ENCODE measurements at regions not wholly inside any gene's neighbourhood (a gene's known extent, or its start where the extent isn't known, plus 50 kb on each side); places are given as distances from the start of the nearest gene placed in this dataset.
"Not testable (repeated sequence)": the region's sequence is repeated elsewhere in the genome, so short reads cannot be mapped to it uniquely, and the experiment has no call there.

- Histone ChIP-seq H3K4me3 (ENCODE audit: severe bottlenecking) (no peak overlapping the region), H3K36me3 (ENCODE audit: low read depth) (no peaks in the 10 kb centered on the region), H3K4me1 (ENCODE audit: insufficient read depth, poor library complexity, severe bottlenecking) (no peaks in the 10 kb centered on the region), H3K27me3 (ENCODE audit: insufficient read depth, poor library complexity, severe bottlenecking) (peaks cover 3% of the 10 kb centered on the region), H3K9me3 (ENCODE audit: severe bottlenecking) (peaks cover 4% of the 10 kb centered on the region), H3K27ac (ENCODE audit: poor library complexity, severe bottlenecking) (no peak overlapping the region)
- ATAC-seq (ENCODE audit: low read depth) (no peak), DNase-seq (ENCODE audit: low spot score) (peak; percentile 68)
- TF ChIP-seq CTCF (IDR thresholded peaks at IDR 0.05; ENCODE audit: poor library complexity, severe bottlenecking), result no peak
These were observed 1382.8 kb upstream of the DEFB115 start for GRCh38 chr20:29874476-29875202.

GRCh38 chr20:29875321-29876083 is 1382.0 kb upstream of the DEFB115 start:
- H3K9me3 ChIP-seq (ENCODE audit: severe bottlenecking); H3K27ac ChIP-seq (ENCODE audit: poor library complexity, severe bottlenecking); H3K4me3 ChIP-seq (ENCODE audit: severe bottlenecking); H3K36me3 ChIP-seq (ENCODE audit: low read depth); H3K27me3 ChIP-seq (ENCODE audit: insufficient read depth, poor library complexity, severe bottlenecking); H3K4me1 ChIP-seq (ENCODE audit: insufficient read depth, poor library complexity, severe bottlenecking): not testable (repeated sequence)
- ATAC-seq (ENCODE audit: low read depth) (peak; percentile 15; the same call in 1 of the 3 replicates), DNase-seq (ENCODE audit: low spot score) (peak; percentile 82)

- H3K27ac ChIP-seq (ENCODE audit: poor library complexity, severe bottlenecking); H3K36me3 ChIP-seq (ENCODE audit: low read depth); H3K9me3 ChIP-seq (ENCODE audit: severe bottlenecking); ATAC-seq (ENCODE audit: low read depth); H3K4me3 ChIP-seq (ENCODE audit: severe bottlenecking); H3K27me3 ChIP-seq (ENCODE audit: insufficient read depth, poor library complexity, severe bottlenecking); H3K4me1 ChIP-seq (ENCODE audit: insufficient read depth, poor library complexity, severe bottlenecking): not testable (repeated sequence)
- peak; percentile 81 for DNase-seq (ENCODE audit: low spot score)
These were observed 1381.2 kb upstream of the DEFB115 start for GRCh38 chr20:29876084-29876910.

- Histone ChIP-seq H3K4me1 (ENCODE audit: insufficient read depth, poor library complexity, severe bottlenecking) (no peaks in the 10 kb centered on the region), H3K27me3 (ENCODE audit: insufficient read depth, poor library complexity, severe bottlenecking) (peaks cover 3% of the 10 kb centered on the region), H3K4me3 (ENCODE audit: severe bottlenecking) (no peak overlapping the region), H3K9me3 (ENCODE audit: severe bottlenecking) (peaks cover 6% of the 10 kb centered on the region), H3K36me3 (ENCODE audit: low read depth) (no peaks in the 10 kb centered on the region), H3K27ac (ENCODE audit: poor library complexity, severe bottlenecking) (no peak overlapping the region)
- TF ChIP-seq CTCF (IDR thresholded peaks at IDR 0.05; ENCODE audit: poor library complexity, severe bottlenecking), result no peak
- ATAC-seq (ENCODE audit: low read depth) (no peak), DNase-seq (ENCODE audit: low spot score) (peak; percentile 77)
These were observed 1380.6 kb upstream of the DEFB115 start for GRCh38 chr20:29876911-29877285.

GRCh38 chr20:29877411-29878280 is 1379.8 kb upstream of the DEFB115 start:
- H3K36me3 ChIP-seq (ENCODE audit: low read depth); H3K27ac ChIP-seq (ENCODE audit: poor library complexity, severe bottlenecking); H3K9me3 ChIP-seq (ENCODE audit: severe bottlenecking); H3K4me3 ChIP-seq (ENCODE audit: severe bottlenecking); H3K27me3 ChIP-seq (ENCODE audit: insufficient read depth, poor library complexity, severe bottlenecking); ATAC-seq (ENCODE audit: low read depth); H3K4me1 ChIP-seq (ENCODE audit: insufficient read depth, poor library complexity, severe bottlenecking): not testable (repeated sequence)
- DNase-seq (ENCODE audit: low spot score), result peak; percentile 70

Data from RWPE2 (cell line).